ENCODE measurements at regions not wholly inside any gene's neighbourhood (a gene's known extent, or its start where the extent isn't known, plus 50 kb on each side); places are given as distances from the start of the nearest gene placed in this dataset.

DNA sequence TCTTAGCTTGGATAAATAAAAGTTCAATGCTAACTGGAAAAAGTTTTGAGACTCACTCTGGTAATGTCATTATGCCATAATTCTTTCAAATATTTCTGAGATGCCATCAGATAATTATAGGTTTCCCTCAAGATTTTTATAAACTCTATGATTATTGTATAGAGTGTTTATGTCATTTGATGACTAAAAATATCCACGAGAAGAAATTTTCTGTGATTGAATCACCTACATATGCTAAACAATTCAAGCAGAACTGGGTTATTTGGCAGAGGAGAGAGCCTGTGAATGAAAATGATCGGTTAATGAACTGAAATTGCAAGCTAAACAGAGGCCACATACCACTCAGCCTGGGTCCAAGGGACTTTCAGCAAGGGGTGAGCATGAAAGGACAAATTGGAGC lies 92.6 kb upstream of the TSC22D1 start:
- H3K4me2 ChIP-seq (ENCODE audit: low read depth, low read length), result no peak overlapping the region
- intact Hi-C loops (cut with micrococcal nuclease; ENCODE audit: unreplicated experiment), result no loop called here
- no peak for TF ChIP-seq YEATS4 (CRISPR knock-in tag; IDR thresholded peaks at IDR 0.05; ENCODE audit: borderline replicate concordance)
- no peak for TF ChIP-seq ZSCAN9 (CRISPR knock-in tag; IDR thresholded peaks at IDR 0.05; ENCODE audit: borderline replicate concordance)
- TF ChIP-seq NFKB2 (CRISPR knock-in tag; IDR thresholded peaks at IDR 0.05; ENCODE audit: borderline replicate concordance), result no peak
- TF ChIP-seq ZNF546 (CRISPR knock-in tag; conservative IDR thresholded peaks at IDR 0.05), result no peak
- TF ChIP-seq ZNF350 (CRISPR knock-in tag; IDR thresholded peaks at IDR 0.05; ENCODE audit: borderline replicate concordance, low read depth), result no peak
- TF ChIP-seq XRCC5 (optimal IDR thresholded peaks at IDR 0.05; ENCODE audit: low read length), result no peak
- TF ChIP-seq, protein P1, sequence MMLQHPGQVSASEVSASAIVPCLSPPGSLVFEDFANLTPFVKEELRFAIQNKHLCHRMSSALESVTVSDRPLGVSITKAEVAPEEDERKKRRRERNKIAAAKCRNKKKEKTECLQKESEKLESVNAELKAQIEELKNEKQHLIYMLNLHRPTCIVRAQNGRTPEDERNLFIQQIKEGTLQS (CRISPR knock-in tag; IDR thresholded peaks at IDR 0.05), result no peak
- TF ChIP-seq, protein P2, sequence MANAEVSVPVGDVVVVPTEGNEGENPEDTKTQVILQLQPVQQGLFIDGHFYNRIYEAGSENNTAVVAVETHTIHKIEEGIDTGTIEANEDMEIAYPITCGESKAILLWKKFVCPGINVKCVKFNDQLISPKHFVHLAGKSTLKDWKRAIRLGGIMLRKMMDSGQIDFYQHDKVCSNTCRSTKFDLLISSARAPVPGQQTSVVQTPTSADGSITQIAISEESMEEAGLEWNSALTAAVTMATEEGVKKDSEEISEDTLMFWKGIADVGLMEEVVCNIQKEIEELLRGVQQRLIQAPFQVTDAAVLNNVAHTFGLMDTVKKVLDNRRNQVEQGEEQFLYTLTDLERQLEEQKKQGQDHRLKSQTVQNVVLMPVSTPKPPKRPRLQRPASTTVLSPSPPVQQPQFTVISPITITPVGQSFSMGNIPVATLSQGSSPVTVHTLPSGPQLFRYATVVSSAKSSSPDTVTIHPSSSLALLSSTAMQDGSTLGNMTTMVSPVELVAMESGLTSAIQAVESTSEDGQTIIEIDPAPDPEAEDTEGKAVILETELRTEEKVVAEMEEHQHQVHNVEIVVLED (CRISPR knock-in tag; IDR thresholded peaks at IDR 0.05; ENCODE audit: borderline replicate concordance), result no peak
- TF ChIP-seq, protein P3, sequence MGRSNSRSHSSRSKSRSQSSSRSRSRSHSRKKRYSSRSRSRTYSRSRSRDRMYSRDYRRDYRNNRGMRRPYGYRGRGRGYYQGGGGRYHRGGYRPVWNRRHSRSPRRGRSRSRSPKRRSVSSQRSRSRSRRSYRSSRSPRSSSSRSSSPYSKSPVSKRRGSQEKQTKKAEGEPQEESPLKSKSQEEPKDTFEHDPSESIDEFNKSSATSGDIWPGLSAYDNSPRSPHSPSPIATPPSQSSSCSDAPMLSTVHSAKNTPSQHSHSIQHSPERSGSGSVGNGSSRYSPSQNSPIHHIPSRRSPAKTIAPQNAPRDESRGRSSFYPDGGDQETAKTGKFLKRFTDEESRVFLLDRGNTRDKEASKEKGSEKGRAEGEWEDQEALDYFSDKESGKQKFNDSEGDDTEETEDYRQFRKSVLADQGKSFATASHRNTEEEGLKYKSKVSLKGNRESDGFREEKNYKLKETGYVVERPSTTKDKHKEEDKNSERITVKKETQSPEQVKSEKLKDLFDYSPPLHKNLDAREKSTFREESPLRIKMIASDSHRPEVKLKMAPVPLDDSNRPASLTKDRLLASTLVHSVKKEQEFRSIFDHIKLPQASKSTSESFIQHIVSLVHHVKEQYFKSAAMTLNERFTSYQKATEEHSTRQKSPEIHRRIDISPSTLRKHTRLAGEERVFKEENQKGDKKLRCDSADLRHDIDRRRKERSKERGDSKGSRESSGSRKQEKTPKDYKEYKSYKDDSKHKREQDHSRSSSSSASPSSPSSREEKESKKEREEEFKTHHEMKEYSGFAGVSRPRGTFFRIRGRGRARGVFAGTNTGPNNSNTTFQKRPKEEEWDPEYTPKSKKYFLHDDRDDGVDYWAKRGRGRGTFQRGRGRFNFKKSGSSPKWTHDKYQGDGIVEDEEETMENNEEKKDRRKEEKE (IDR thresholded peaks at IDR 0.05), result no peak
- TF ChIP-seq MAFK (conservative IDR thresholded peaks at IDR 0.05 in 1 of 2, IDR thresholded peaks at IDR 0.05 in 1 of 2; ENCODE audit: low read length in 2 of 2), result no peak
- TF ChIP-seq TBX2 (CRISPR knock-in tag; IDR thresholded peaks at IDR 0.05; ENCODE audit: borderline replicate concordance), result no peak
- no peak for TF ChIP-seq ZNF225 (CRISPR knock-in tag; IDR thresholded peaks at IDR 0.05)
- TF ChIP-seq ZNF781 (CRISPR knock-in tag; IDR thresholded peaks at IDR 0.05; ENCODE audit: borderline replicate concordance, not compliant biosample characterization), result no peak

More for the DNA sequence above, 92.6 kb upstream of the TSC22D1 start:
- Histone ChIP-seq H3K27me3 (ENCODE audit: control insufficient read depth in 1 of 2, insufficient read depth in 2 of 2, low read length in 2 of 2) (peaks cover 1 to 4% of the 10 kb centered on the region in 2 experiments; a peak in 1 of 5 replicates), H3K27ac (ENCODE audit: extremely low read length, insufficient read depth, low read length) (no peak overlapping the region), H3K4me3 (replicated peaks in 1 of 3; ENCODE audit: insufficient read depth in 1 of 3, low read depth in 2 of 3, low read length in 3 of 3) (no peak overlapping the region), H3K36me3 (replicated peaks in 1 of 2; ENCODE audit: control insufficient read depth in 1 of 2, insufficient read depth in 2 of 2, low read length in 2 of 2) (no peaks in the 10 kb centered on the region), H2AFZ (ENCODE audit: low read length) (no peak overlapping the region), H4K20me1 (ENCODE audit: insufficient read depth, low read length) (no peaks in the 10 kb centered on the region), H3K4me1 (ENCODE audit: insufficient read depth, low read length) (no peaks in the 10 kb centered on the region), H3K9me3 (ENCODE audit: low read length) (no peaks in the 10 kb centered on the region), H3K79me2 (ENCODE audit: insufficient read depth, low read length) (no peaks in the 10 kb centered on the region), H3K9ac (ENCODE audit: insufficient read depth, low read depth, low read length) (no peak overlapping the region)
- DNase-seq (ENCODE audit: low spot score) (no peak), FAIRE-seq (no peak), ATAC-seq (no peak)
- BruUV-seq (replicated peaks), result no TSS peak
- ChIA-PET CTCF (ENCODE audit: low intra/inter-chr PET ratio, low total read pairs) (no interaction called here), POLR2A (no interaction called here)
- WGBS (ENCODE audit: low lambda C conversion rate), result 10% methylated on average over 2 of the region's 2 CpGs
- in situ Hi-C loops (cut with HindIII; ENCODE audit: extremely low pct_ligation_motif_present, low pct_unique_long_range_greater_than_20kb), result no loop called here
